ENCODE measurements at regions not wholly inside any gene's neighbourhood (a gene's known extent, or its start where the extent isn't known, plus 50 kb on each side); places are given as distances from the start of the nearest gene placed in this dataset.

GRCh38 chrX:81875800-81876199 is 673.9 kb downstream of the SH3BGRL start:
- Histone ChIP-seq H3K4me1 (ENCODE audit: control insufficient read depth in 2 of 2, insufficient read depth in 1 of 2, low read depth in 1 of 2, low read length in 2 of 2) (no peaks in the 10 kb centered on the region), H2BK12ac (ENCODE audit: low read length) (no peak overlapping the region), H3K4me2 (ENCODE audit: insufficient read depth, low read length, poor library complexity, severe bottlenecking) (no peak overlapping the region), H3K79me1 (ENCODE audit: low read depth, low read length) (no peaks in the 10 kb centered on the region), H3K14ac (ENCODE audit: low read length) (no peak overlapping the region), H3K27me3 (ENCODE audit: control insufficient read depth in 3 of 3, insufficient read depth in 3 of 3, low read depth in 1 of 3, low read length in 3 of 3) (no peaks in the 10 kb centered on the region), H2AK5ac (ENCODE audit: low read depth, low read length) (no peak overlapping the region), H3K27ac (replicated peaks; ENCODE audit: low read length) (no peak overlapping the region), H2AFZ (ENCODE audit: low read length) (no peak overlapping the region), H2BK5ac (ENCODE audit: low read length) (no peak overlapping the region), H3K23ac (ENCODE audit: low read depth, low read length, poor library complexity) (no peak overlapping the region), H3K4me3 (ENCODE audit: low read length in 2 of 2) (no peak overlapping the region), H4K8ac (ENCODE audit: low read depth, low read length) (no peak overlapping the region), H3K9me3 (replicated peaks in 1 of 2; ENCODE audit: control insufficient read depth in 2 of 2, insufficient read depth in 1 of 2, low read depth in 1 of 2, low read length in 2 of 2) (no peaks in the 10 kb centered on the region), H4K91ac (ENCODE audit: low read depth, low read length, poor library complexity) (no peak overlapping the region), H2BK120ac (ENCODE audit: low read depth, low read length) (no peak overlapping the region), H3K36me3 (replicated peaks in 1 of 2; ENCODE audit: control insufficient read depth in 2 of 2, insufficient read depth in 2 of 2, low read length in 2 of 2) (no peaks in the 10 kb centered on the region), H2BK15ac (ENCODE audit: low read length) (no peak overlapping the region), H3K18ac (ENCODE audit: low read length) (no peak overlapping the region), H3K9ac (ENCODE audit: low read depth, low read length, poor library complexity) (no peak overlapping the region), H3K4ac (ENCODE audit: low read length) (no peak overlapping the region)
- DNase-seq (ENCODE audit: low spot score): no peak
- WGBS, 2 donors (ENCODE audit: extremely low coverage in 2 of 2, insufficient read length in 2 of 2, insufficient replicate concordance in 1 of 2): no CpG with 5 or more reads among the region's 1 CpG

DNA sequence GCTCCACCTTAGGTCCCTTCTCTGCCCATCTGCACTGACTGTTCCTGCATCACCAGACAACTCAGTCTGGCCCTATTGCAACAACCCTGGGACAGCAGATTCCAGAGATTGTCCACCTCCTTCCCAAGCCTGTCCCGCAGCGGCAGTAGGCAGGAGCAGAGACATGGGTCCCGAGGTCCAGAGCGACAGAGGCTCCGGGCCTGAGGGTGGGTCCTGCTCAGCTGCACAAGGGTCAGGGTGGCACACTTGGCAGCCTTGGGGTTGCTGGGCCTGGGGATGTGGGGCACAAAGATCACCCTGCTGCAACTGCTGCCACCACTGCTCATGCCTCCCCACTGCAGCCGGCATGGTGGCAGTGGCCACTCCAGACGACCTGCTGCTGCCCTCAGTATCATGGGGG is 674.5 kb downstream of the SH3BGRL start:
- Histone ChIP-seq H2AK5ac (ENCODE audit: low read depth, low read length) (no peak overlapping the region), H3K9me3 (replicated peaks in 1 of 2; ENCODE audit: control insufficient read depth in 2 of 2, insufficient read depth in 1 of 2, low read depth in 1 of 2, low read length in 2 of 2) (no peaks in the 10 kb centered on the region), H3K14ac (ENCODE audit: low read length) (no peak overlapping the region), H3K23ac (ENCODE audit: low read depth, low read length, poor library complexity) (no peak overlapping the region), H3K27me3 (ENCODE audit: control insufficient read depth in 3 of 3, insufficient read depth in 3 of 3, low read depth in 1 of 3, low read length in 3 of 3) (no peaks in the 10 kb centered on the region), H2BK120ac (ENCODE audit: low read depth, low read length) (no peak overlapping the region), H4K91ac (ENCODE audit: low read depth, low read length, poor library complexity) (no peak overlapping the region), H2BK5ac (ENCODE audit: low read length) (no peak overlapping the region), H2BK15ac (ENCODE audit: low read length) (no peak overlapping the region), H2BK12ac (ENCODE audit: low read length) (no peak overlapping the region), H3K4ac (ENCODE audit: low read length) (no peak overlapping the region), H3K27ac (replicated peaks; ENCODE audit: low read length) (no peak overlapping the region), H3K4me2 (ENCODE audit: insufficient read depth, low read length, poor library complexity, severe bottlenecking) (no peak overlapping the region), H3K9ac (ENCODE audit: low read depth, low read length, poor library complexity) (no peak overlapping the region), H3K79me1 (ENCODE audit: low read depth, low read length) (no peaks in the 10 kb centered on the region), H3K4me3 (ENCODE audit: low read length in 2 of 2) (no peak overlapping the region), H3K36me3 (replicated peaks in 1 of 2; ENCODE audit: control insufficient read depth in 2 of 2, insufficient read depth in 2 of 2, low read length in 2 of 2) (no peaks in the 10 kb centered on the region), H4K8ac (ENCODE audit: low read depth, low read length) (no peak overlapping the region), H2AFZ (ENCODE audit: low read length) (no peak overlapping the region), H3K4me1 (ENCODE audit: control insufficient read depth in 2 of 2, insufficient read depth in 1 of 2, low read depth in 1 of 2, low read length in 2 of 2) (no peaks in the 10 kb centered on the region), H3K18ac (ENCODE audit: low read length) (no peak overlapping the region)
- WGBS, 2 donors (ENCODE audit: extremely low coverage in 2 of 2, insufficient read length in 2 of 2, insufficient replicate concordance in 1 of 2): no CpG with 5 or more reads among the region's 7 CpGs
- no peak for DNase-seq (ENCODE audit: low spot score)

- H3K14ac ChIP-seq (ENCODE audit: low read length): no peak overlapping the region
- H4K91ac ChIP-seq (ENCODE audit: low read depth, low read length, poor library complexity): no peak overlapping the region
- no peak overlapping the region for H4K8ac ChIP-seq (ENCODE audit: low read depth, low read length)
- no peak overlapping the region for H2BK120ac ChIP-seq (ENCODE audit: low read depth, low read length)
- no peaks in the 10 kb centered on the region for H3K36me3 ChIP-seq (replicated peaks in 1 of 2; ENCODE audit: control insufficient read depth in 2 of 2, insufficient read depth in 2 of 2, low read length in 2 of 2)
- H3K4me3 ChIP-seq (ENCODE audit: low read length in 2 of 2): no peak overlapping the region
- H3K9ac ChIP-seq (ENCODE audit: low read depth, low read length, poor library complexity): no peak overlapping the region
- no CpG with 5 or more reads among the region's 1 CpG for WGBS, 2 donors (ENCODE audit: extremely low coverage in 2 of 2, insufficient read length in 2 of 2, insufficient replicate concordance in 1 of 2)
- no peak overlapping the region for H3K23ac ChIP-seq (ENCODE audit: low read depth, low read length, poor library complexity)
- H3K4ac ChIP-seq (ENCODE audit: low read length): no peak overlapping the region
- DNase-seq (ENCODE audit: low spot score): no peak
- no peak overlapping the region for H2BK5ac ChIP-seq (ENCODE audit: low read length)
- H3K18ac ChIP-seq (ENCODE audit: low read length): no peak overlapping the region
- H2BK15ac ChIP-seq (ENCODE audit: low read length): no peak overlapping the region
- no peak overlapping the region for H2AFZ ChIP-seq (ENCODE audit: low read length)
- no peak overlapping the region for H3K4me2 ChIP-seq (ENCODE audit: insufficient read depth, low read length, poor library complexity, severe bottlenecking)
- no peak overlapping the region for H2BK12ac ChIP-seq (ENCODE audit: low read length)
- no peaks in the 10 kb centered on the region for H3K27me3 ChIP-seq (ENCODE audit: control insufficient read depth in 3 of 3, insufficient read depth in 3 of 3, low read depth in 1 of 3, low read length in 3 of 3)
- H3K79me1 ChIP-seq (ENCODE audit: low read depth, low read length): no peaks in the 10 kb centered on the region
- H3K27ac ChIP-seq (replicated peaks; ENCODE audit: low read length): no peak overlapping the region
- H2AK5ac ChIP-seq (ENCODE audit: low read depth, low read length): no peak overlapping the region
- H3K4me1 ChIP-seq (ENCODE audit: control insufficient read depth in 2 of 2, insufficient read depth in 1 of 2, low read depth in 1 of 2, low read length in 2 of 2): no peaks in the 10 kb centered on the region
- H3K9me3 ChIP-seq (replicated peaks in 1 of 2; ENCODE audit: control insufficient read depth in 2 of 2, insufficient read depth in 1 of 2, low read depth in 1 of 2, low read length in 2 of 2): no peaks in the 10 kb centered on the region
These were observed 688.6 kb downstream of the SH3BGRL start for GRCh38 chrX:81890521-81890920.

DNA sequence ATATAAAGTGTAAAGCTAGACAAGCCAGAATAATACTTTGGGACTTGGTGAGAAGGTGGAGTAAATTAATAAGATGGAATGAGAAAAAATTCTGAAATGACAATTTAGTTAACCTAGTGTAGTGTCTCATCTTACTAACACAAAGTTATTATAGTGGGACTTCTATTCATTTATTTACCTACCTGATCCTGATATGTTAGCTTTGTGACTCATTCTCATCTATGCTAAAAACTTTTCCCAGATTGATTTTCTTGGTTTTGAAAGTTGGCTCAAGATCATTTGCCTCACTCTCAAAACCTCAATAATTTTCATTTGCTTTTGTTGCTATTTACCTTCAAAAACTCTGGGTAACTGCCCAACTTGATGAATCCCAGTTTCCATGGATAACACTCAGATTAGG is 698.6 kb downstream of the SH3BGRL start:
- Histone ChIP-seq H2AK5ac (ENCODE audit: low read depth, low read length) (no peak overlapping the region), H3K4me3 (ENCODE audit: low read length in 2 of 2) (no peak overlapping the region), H3K18ac (ENCODE audit: low read length) (no peak overlapping the region), H3K4me1 (ENCODE audit: control insufficient read depth in 2 of 2, insufficient read depth in 1 of 2, low read depth in 1 of 2, low read length in 2 of 2) (no peaks in the 10 kb centered on the region), H2BK5ac (ENCODE audit: low read length) (no peak overlapping the region), H3K23ac (ENCODE audit: low read depth, low read length, poor library complexity) (no peak overlapping the region), H3K27me3 (ENCODE audit: control insufficient read depth in 3 of 3, insufficient read depth in 3 of 3, low read depth in 1 of 3, low read length in 3 of 3) (no peaks in the 10 kb centered on the region), H3K27ac (replicated peaks; ENCODE audit: low read length) (no peak overlapping the region), H2BK120ac (ENCODE audit: low read depth, low read length) (no peak overlapping the region), H3K36me3 (replicated peaks in 1 of 2; ENCODE audit: control insufficient read depth in 2 of 2, insufficient read depth in 2 of 2, low read length in 2 of 2) (no peaks in the 10 kb centered on the region), H3K14ac (ENCODE audit: low read length) (no peak overlapping the region), H3K9me3 (replicated peaks in 1 of 2; ENCODE audit: control insufficient read depth in 2 of 2, insufficient read depth in 1 of 2, low read depth in 1 of 2, low read length in 2 of 2) (no peaks in the 10 kb centered on the region), H3K4me2 (ENCODE audit: insufficient read depth, low read length, poor library complexity, severe bottlenecking) (no peak overlapping the region), H4K91ac (ENCODE audit: low read depth, low read length, poor library complexity) (no peak overlapping the region), H4K8ac (ENCODE audit: low read depth, low read length) (no peak overlapping the region), H2BK12ac (ENCODE audit: low read length) (no peak overlapping the region), H2AFZ (ENCODE audit: low read length) (no peak overlapping the region), H3K79me1 (ENCODE audit: low read depth, low read length) (no peaks in the 10 kb centered on the region), H2BK15ac (ENCODE audit: low read length) (no peak overlapping the region), H3K9ac (ENCODE audit: low read depth, low read length, poor library complexity) (no peak overlapping the region), H3K4ac (ENCODE audit: low read length) (no peak overlapping the region)
- no peak for DNase-seq (ENCODE audit: low spot score)

All from neuronal stem cell (in vitro differentiated cells).